GM12878 (cell line): ENCODE measurements at regions not wholly inside any gene's neighbourhood (a gene's known extent, or its start where the extent isn't known, plus 50 kb on each side); places are given as distances from the start of the nearest gene placed in this dataset.
"Not testable (repeated sequence)": the region's sequence is repeated elsewhere in the genome, so short reads cannot be mapped to it uniquely, and the experiment has no call there.

Experiments
- ATAC-seq: fragments of 200-7000 bp; cut with Tn5 transposase; 3 replicates; pipeline ENCODE4 v1.9.1; 2020; ENCODE audit warnings: mild to moderate bottlenecking, moderate library complexity
- BruUV-seq: library from RNA; stranded (reverse); fragments of 400-500 nt; replicated peaks from 2 replicates; lab custom pipeline; 2021; lab: Mats Ljungman, UMichigan
- CTCF ChIA-PET: fragments of 300-600 bp; sonication (Branson Sonifier 250); formaldehyde crosslinking; extraction: SDS; loops from one replicate; lab custom pipeline; 2021; ENCODE audit warnings: inconsistent platforms; lab: Yijun Ruan, JAX
- POLR2A ChIA-PET: fragments of 350-600 bp; formaldehyde crosslinking; extraction: SDS; loops from one replicate; lab custom pipeline; 2021; ENCODE audit warnings: inconsistent platforms; lab: Charles Lee
- RAD21 ChIA-PET: fragments of 300-600 bp; sonication (Branson Sonifier 250); formaldehyde crosslinking; loops from one replicate; lab custom pipeline; 2023; ENCODE audit warnings: antibody characterized with exemption; ENCODE audit not compliant: unreplicated experiment; lab: Charles Lee
- SMC1A ChIA-PET: fragments of 300-600 bp; sonication (Branson Sonifier 250); formaldehyde crosslinking; loops from one replicate; lab custom pipeline; 2023; ENCODE audit not compliant: unreplicated experiment, uncharacterized antibody; lab: Charles Lee
- DNase-seq: peaks from one replicate; pipeline ENCODE4 v3.0.0-alpha.2; 2011; ENCODE audit warnings: low read depth, low spot score
- FAIRE-seq: peaks from 3 replicates; lab custom pipeline; 2011; peaks lifted over from hg19 to GRCh38; lab: Jason Lieb, UNC
- H2AFZ ChIP-seq: 2 replicates; pipeline ENCODE4 v1.6.0; 2011; ENCODE audit warnings: low read depth, low read length, control low read depth; ENCODE audit not compliant: control insufficient read depth
- H3K27ac ChIP-seq: 2 replicates; pipeline ENCODE4 v1.5.1; 2011; ENCODE audit warnings: control low read depth; ENCODE audit not compliant: control insufficient read depth, insufficient read depth
- H3K27me3 ChIP-seq, 2 experiments: replicated peaks in 1 of 2; 2 replicates each; pipeline versions ENCODE4 v1.6.0 to v1.6.1; 2011; ENCODE audit warnings: low read length in 1 of 2; ENCODE audit not compliant: control insufficient read depth in 2 of 2, insufficient read depth in 2 of 2
- H3K36me3 ChIP-seq, 2 experiments: 2 replicates each; pipeline ENCODE4 v1.5.1; 2011; ENCODE audit warnings: low read length in 1 of 2; ENCODE audit not compliant: control insufficient read depth in 2 of 2, insufficient read depth in 2 of 2
- H3K4me1 ChIP-seq: 2 replicates; pipeline ENCODE4 v1.6.1; 2011; ENCODE audit warnings: mild to moderate bottlenecking, low read length, moderate library complexity, mixed read lengths; ENCODE audit not compliant: control insufficient read depth, insufficient read depth
- H3K4me2 ChIP-seq: 2 replicates; pipeline ENCODE4 v1.6.0; 2011; ENCODE audit warnings: control low read depth; ENCODE audit not compliant: control insufficient read depth, insufficient read depth
- H3K4me3 ChIP-seq: fragments of 200-600 bp; sonication (generic); 2 replicates; pipeline ENCODE4 v1.5.1; 2016
- H3K79me2 ChIP-seq: 2 replicates; pipeline ENCODE4 v1.6.0; 2011; ENCODE audit warnings: low read length; ENCODE audit not compliant: control insufficient read depth, insufficient read depth
- H3K9ac ChIP-seq: 2 replicates; pipeline ENCODE4 v1.8.0; 2011; ENCODE audit warnings: low read length, control low read depth, mixed read lengths; ENCODE audit not compliant: control insufficient read depth, insufficient read depth
- H3K9me3 ChIP-seq: replicated peaks from 3 replicates; pipeline ENCODE4 v1.5.1; 2011; ENCODE audit warnings: mild to moderate bottlenecking, low read length; ENCODE audit not compliant: control insufficient read depth, insufficient read depth
- H4K20me1 ChIP-seq: 2 replicates; pipeline ENCODE4 v1.6.0; 2011; ENCODE audit not compliant: control insufficient read depth, insufficient read depth
- WGBS: methylation state at CpG from one replicate; pipeline ENCODE4 v1.1.6; 2016; ENCODE audit warnings: low lambda C conversion rate; ENCODE audit not compliant: insufficient replicate concordance, insufficient coverage; ENCODE audit errors: missing lambda C conversion rate; 5-methylcytosine and 5-hydroxymethylcytosine counted together
- in situ Hi-C: fragments of 300-500 bp; cut with MboI; formaldehyde crosslinking; loops from 9 replicates; pipeline ENCODE4 v1.14.3; 2018; ENCODE audit warnings: mixed read lengths
- intact Hi-C: fragments of 100-400 bp; cut with micrococcal nuclease; formaldehyde crosslinking; loops from one replicate; pipeline ENCODE4 v1.14.2; 2022; ENCODE audit not compliant: unreplicated experiment

DNA sequence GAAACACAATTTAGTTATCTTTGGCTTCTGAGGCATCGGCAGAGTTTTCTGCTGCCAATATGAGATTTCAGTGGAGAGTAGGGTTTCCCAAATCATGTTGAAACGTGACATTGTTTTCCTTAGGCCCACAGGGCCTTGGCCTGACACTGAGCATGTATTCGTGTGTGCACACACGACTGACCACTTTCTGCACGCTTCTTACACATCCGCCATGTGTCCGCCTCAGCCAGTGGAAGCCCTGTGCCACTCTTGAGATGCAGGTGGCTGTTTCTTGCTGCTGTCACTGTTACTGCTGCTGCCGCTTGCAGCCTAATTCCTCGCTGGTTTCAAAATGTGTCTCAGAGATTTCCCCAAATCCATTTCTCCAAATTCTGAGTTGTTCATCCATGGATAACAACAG, 299.6 kb upstream of the PLGLB1 start:
- H3K27me3 ChIP-seq, SMC1A ChIA-PET, in situ Hi-C loops, H3K9me3 ChIP-seq, CTCF ChIA-PET, intact Hi-C loops, H3K36me3 ChIP-seq, ATAC-seq, H3K4me3 ChIP-seq, DNase-seq, POLR2A ChIA-PET, H3K4me1 ChIP-seq, FAIRE-seq, H3K9ac ChIP-seq, BruUV-seq, H4K20me1 ChIP-seq, RAD21 ChIA-PET, H3K4me2 ChIP-seq, H3K27ac ChIP-seq, H3K79me2 ChIP-seq, H2AFZ ChIP-seq: not testable (repeated sequence)
- 51% methylated on average over 6 of the region's 9 CpGs for WGBS

DNA sequence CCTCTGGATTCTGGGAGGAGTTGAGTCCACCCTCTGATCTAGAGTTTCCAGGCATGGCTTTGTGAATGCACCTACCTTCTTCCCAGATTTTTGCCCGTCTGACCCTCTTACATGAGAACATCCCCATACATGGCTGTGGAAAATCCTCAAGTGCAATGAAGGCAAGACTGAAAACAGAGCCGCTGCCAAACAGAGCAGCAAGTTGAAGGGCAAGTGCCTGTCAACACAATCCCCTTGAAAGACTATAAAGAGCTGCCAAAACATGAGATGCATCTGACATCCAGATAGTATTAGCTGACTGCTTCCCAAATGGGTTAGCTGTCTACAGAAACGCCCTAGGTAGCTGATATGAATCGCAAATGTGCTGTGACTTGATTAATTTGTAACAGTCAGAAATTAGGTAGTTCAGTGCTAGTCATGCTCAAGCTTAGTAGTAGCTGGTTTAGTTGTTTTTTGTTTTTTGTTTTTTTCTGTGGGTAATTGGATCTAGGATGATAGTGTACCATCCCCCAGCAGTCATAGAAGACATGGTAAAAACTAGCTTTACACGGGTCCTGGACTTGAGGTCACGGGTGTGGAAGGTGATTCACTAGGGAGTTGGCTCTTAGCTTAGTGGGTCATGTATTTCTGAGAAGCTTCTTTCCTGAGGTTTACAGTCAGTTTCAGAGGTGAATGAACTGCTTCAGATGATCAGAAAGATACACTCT, 302.8 kb upstream of the PLGLB1 start:
- RAD21 ChIA-PET, POLR2A ChIA-PET, SMC1A ChIA-PET, H3K4me1 ChIP-seq, in situ Hi-C loops, H3K27ac ChIP-seq, H4K20me1 ChIP-seq, ATAC-seq, H3K27me3 ChIP-seq, H3K4me3 ChIP-seq, CTCF ChIA-PET, BruUV-seq, H3K4me2 ChIP-seq, FAIRE-seq, H3K9me3 ChIP-seq, DNase-seq, H2AFZ ChIP-seq, intact Hi-C loops, H3K36me3 ChIP-seq, H3K9ac ChIP-seq, H3K79me2 ChIP-seq: not testable (repeated sequence)
- WGBS = 2% methylated on average over 4 of the region's 6 CpGs

DNA sequence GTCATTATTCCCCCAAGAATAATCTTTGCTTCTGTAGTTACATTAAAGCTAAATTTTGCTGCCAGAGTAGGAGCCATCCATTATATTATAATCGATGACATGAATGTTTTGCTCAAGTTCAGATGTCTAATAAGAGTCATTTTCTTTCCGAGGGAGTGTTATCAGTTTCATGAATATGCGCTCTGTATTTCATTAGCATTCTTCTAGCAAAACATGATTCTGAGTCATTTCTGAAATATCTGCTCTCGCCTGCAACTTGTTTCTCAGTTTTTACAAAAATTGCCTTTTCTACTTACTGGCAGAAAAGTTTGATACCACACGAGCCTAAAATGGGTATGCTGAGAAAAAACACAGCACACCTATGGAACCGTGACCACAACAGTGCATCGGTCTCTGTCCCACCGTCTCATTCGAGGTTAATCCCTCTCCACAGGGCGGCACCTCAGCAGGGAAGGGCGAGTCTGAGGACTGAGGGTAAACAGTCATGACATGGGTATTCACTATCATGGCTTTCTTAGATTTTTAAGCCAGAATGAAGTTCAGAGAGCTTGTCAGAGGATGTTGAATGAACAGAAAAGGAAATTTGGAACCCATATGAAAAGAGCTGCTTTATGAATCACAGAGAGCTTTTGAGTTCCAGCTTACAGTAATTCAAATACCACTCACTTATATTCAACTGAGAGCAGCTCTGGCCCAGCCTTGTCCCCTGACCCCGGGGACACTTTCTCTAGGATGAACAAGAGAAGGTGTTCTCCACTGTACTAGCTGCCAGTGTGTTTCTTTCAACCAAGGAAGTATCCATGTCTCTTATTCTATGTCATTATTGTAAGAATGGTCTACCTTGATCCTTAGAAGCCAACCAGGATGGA, 303.6 kb upstream of the PLGLB1 start:
- RAD21 ChIA-PET, SMC1A ChIA-PET, H3K36me3 ChIP-seq, H3K4me2 ChIP-seq, H3K27ac ChIP-seq, H3K9ac ChIP-seq, H3K9me3 ChIP-seq, intact Hi-C loops, ATAC-seq, DNase-seq, FAIRE-seq, H4K20me1 ChIP-seq, H3K4me3 ChIP-seq, in situ Hi-C loops, POLR2A ChIA-PET, BruUV-seq, H3K4me1 ChIP-seq, CTCF ChIA-PET, H3K79me2 ChIP-seq, H2AFZ ChIP-seq, H3K27me3 ChIP-seq: not testable (repeated sequence)
- WGBS = 0% methylated on average over 2 of the region's 12 CpGs

DNA sequence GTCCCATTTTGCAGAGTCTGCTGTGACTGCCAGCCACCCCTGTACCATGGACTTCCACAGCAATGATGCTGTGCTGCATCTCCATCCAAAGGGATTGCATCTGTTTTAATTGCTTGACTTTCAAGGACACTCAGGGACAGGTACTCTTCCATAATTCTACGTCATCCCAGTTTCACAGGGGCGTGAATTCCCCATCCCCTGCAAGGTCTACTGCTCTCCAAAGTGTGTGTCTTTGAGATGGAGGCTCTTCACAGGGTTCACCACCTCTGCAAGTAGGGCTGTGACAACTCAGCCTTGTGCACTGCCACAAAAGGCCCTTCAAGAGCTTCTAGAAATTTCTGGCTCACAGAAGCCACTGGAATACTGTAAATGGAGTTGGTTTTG, 304.3 kb upstream of the PLGLB1 start:
- CTCF ChIA-PET, in situ Hi-C loops, H3K9me3 ChIP-seq, H3K36me3 ChIP-seq, H3K4me2 ChIP-seq, H3K9ac ChIP-seq, H4K20me1 ChIP-seq, RAD21 ChIA-PET, H2AFZ ChIP-seq, POLR2A ChIA-PET, BruUV-seq, H3K27me3 ChIP-seq, SMC1A ChIA-PET, H3K27ac ChIP-seq, FAIRE-seq, DNase-seq, H3K79me2 ChIP-seq, intact Hi-C loops, H3K4me1 ChIP-seq, H3K4me3 ChIP-seq, ATAC-seq: not testable (repeated sequence)
- 32% methylated on average over 2 of the region's 2 CpGs for WGBS
